ENCODE measurements at regions not wholly inside any gene's neighbourhood (a gene's known extent, or its start where the extent isn't known, plus 50 kb on each side); places are given as distances from the start of the nearest gene placed in this dataset.

- TF ChIP-seq L3MBTL2 (conservative IDR thresholded peaks at IDR 0.05), result no peak
- TF ChIP-seq SP1 (IDR thresholded peaks at IDR 0.05), result no peak
- no peak for TF ChIP-seq BHLHE40 (IDR thresholded peaks at IDR 0.05; ENCODE audit: borderline replicate concordance)
- TF ChIP-seq, protein P1, sequence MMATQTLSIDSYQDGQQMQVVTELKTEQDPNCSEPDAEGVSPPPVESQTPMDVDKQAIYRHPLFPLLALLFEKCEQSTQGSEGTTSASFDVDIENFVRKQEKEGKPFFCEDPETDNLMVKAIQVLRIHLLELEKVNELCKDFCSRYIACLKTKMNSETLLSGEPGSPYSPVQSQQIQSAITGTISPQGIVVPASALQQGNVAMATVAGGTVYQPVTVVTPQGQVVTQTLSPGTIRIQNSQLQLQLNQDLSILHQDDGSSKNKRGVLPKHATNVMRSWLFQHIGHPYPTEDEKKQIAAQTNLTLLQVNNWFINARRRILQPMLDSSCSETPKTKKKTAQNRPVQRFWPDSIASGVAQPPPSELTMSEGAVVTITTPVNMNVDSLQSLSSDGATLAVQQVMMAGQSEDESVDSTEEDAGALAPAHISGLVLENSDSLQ (IDR thresholded peaks at IDR 0.05), result no peak
- TF ChIP-seq LEF1 (IDR thresholded peaks at IDR 0.05; ENCODE audit: borderline replicate concordance), result no peak
Observed at GRCh38 chr5:98453296-98453695, 320.2 kb upstream of the RGMB start.
